ENCODE measurements at regions not wholly inside any gene's neighbourhood (a gene's known extent, or its start where the extent isn't known, plus 50 kb on each side); places are given as distances from the start of the nearest gene placed in this dataset.

DNA sequence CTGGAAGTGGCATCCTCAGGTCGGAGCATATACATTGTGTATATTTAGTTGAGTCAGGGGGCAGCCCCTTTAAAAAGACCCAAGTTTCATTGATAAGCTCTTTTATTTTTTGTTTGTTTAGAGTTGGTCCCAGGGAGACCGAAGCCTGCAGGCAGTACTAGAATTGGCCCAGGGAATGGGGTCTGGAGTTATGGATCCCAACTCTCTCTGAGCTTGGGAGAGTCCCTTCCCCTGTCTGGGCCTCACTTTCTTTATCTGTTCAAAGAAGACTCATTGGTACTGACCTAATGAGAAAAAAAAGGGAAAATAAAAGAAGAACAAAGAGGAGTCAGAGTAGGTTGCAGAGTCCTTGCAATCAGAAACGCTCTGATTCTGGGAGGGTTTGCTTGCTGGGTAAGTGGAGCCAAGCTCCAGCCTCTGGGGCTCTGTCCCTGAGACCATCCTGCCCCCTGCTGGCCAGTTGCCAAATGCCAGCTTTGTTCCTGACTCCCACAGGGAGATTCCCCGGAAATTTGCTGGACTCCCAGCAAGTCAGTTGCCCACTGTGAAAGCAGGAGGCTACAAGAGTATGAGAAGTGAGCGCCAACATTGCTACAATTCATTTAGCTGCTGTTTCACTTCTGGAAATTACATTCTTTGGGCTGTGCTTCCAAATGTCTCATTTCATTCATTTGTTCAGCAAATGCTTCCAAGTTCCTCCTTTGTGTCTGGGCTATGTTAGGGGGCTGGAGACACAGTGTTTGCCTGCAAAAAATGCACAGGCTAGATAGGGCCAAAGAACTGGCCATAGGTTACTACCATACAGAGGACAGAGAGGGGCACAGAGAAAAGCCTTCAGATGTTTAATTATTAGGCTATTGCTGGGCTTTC is 156.2 kb downstream of the MELK start:
- DNase-seq (ENCODE audit: low spot score), result peak; percentile 69

DNA sequence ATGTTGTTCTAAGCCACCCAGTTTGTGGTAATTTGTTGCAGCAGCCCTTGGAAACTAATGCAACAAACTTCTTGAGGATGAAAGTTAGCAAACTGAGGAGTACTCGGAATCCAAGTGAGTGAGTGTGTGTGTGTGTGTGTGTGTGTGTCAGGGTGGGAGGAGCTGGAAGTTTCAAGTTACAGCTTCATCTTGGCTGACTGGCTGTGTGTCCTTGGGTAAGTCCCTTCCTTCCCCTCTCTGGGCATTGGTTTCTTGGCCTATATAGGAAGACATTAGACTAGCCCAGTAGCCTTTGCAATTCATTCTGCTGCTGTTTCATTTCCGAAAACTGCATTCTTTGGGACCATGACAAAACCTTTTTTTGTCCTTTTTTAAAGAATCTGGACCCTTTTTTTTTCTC is 157.2 kb downstream of the MELK start:
- DNase-seq (ENCODE audit: low spot score), result no peak

DNA sequence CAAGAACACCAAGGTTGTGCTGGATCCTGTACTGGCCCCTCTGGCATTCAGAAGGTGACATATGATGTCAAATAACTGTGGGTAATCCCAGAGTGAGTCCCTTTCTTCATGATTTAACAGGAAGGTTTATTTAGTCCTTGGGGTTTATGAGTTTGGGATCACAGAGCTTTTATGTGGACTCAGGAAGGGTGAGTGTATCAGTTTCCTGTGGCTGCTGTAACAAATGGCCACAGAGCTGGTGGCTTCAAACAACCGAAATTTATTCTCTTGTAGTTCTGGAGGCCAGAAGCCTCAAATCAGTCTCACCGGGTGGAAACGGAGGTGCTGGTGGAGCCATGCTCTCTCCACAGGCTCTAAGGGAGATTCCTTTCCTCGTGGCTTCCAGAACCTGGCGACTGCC is 157.7 kb downstream of the MELK start:
- DNase-seq (ENCODE audit: low spot score), result no peak

DNA sequence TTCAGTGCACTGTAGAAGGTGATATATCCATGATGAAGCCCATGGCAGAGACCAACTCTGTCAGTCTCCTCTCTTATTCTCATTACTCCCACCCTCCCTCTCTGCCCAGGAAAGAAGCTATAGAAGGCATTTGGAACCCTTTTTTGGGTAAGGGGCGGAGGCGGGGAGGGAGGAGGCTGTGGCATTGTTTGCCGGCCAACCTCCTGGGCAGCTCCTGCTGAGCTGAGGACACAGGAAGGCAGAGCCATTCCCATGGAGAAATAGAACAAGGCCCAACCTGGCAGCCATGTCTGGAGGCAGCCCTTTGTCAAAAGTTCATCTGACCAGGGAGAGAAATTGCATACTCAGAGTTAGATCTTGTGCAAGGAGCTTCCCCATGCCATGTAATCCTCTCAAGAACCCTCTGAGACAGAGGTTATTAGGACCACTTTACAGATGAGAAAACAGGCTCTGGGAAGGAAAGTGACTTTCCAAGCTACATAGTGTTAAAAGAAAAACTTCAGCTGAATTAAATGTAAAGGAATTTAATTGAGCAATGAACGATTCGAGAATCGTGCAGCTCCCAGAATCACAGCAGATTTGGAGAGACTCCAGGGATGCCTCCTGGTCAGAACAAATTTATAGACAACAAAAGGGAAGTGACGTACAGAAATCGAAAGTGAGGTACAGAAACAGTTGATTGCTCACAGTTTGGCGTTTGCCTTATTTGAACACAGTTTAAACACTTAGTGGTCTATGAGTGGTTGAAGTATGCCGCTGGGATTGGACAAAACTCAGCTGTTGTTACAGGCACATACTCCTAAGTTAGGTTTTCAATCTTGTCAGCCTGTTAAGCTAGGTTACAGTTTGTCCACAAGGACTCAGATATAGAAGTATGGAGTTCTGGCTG is 158.6 kb downstream of the MELK start:
- no peak for DNase-seq (ENCODE audit: low spot score)

DNA sequence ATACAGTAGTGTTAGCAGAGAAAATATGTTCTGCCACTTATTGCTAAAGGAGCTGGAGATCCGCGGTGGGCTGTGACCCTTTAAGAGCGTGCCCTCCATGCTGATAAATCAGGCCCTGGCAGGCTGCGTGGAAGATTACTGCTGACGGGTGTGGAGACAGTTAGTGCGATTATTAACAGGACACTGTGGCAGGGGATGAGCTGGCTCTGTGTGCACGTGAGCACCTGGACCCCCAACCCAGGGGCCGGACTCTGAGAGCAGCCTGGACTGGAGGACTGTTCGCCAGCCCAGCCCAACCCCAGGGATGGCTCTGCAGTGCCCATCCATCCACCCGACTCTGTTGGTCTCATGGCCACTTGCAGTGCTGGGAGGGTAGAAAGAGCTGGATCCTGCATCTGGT is 162.0 kb downstream of the MELK start:
- DNase-seq (ENCODE audit: low spot score), result no peak

DNA sequence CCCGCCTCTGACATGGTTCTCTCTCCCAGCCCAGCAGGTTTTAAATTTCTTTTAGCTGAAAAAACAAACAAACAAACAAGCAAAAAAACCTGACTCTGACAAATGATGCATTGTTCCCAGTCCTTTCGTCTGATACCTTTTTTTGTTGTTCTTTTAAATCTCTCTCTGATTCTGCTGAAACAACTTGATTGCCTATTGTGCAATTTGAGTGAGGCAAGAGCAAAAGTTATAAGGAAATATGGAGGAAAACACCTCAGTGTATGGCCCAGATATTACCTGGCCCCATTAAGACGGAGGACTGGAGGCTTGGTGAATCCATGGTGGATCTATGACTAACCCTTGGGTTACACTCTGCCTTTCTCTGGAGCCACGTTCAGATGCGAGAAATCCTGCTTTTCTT is 164.0 kb downstream of the MELK start:
- no peak for DNase-seq (ENCODE audit: low spot score)

DNA sequence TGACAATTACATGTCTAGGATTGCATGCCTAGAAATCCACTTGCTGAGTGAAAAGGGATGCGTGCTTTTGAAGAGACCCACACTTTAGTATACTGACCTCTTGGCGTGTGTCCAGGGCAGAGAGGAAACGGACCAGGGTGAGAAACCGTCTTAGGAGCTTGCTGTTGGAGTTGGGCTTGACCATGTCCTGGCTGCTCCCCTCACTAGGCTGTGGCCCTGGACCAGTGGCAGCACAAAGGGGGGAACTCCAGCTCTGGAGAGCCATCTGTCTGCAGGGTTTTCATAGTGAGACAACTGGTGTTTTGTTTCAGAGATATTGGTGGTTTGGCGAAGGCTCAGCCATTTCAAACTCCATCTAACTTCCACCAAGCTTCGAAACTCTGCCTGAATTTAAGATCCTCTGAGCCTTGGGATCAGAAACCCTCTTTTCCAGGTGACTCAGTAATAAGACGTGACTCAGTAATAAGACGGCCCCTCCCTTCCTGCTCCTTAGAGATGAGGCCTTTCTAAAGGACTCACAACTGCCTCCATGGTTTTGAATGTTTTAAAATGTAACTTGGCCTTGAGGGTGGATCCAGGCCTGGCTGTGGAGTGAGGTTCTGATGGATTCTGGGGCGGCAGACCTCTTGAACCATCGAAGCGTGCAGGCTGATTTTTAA is 165.8 kb downstream of the MELK start:
- DNase-seq (ENCODE audit: low spot score), result no peak

DNA sequence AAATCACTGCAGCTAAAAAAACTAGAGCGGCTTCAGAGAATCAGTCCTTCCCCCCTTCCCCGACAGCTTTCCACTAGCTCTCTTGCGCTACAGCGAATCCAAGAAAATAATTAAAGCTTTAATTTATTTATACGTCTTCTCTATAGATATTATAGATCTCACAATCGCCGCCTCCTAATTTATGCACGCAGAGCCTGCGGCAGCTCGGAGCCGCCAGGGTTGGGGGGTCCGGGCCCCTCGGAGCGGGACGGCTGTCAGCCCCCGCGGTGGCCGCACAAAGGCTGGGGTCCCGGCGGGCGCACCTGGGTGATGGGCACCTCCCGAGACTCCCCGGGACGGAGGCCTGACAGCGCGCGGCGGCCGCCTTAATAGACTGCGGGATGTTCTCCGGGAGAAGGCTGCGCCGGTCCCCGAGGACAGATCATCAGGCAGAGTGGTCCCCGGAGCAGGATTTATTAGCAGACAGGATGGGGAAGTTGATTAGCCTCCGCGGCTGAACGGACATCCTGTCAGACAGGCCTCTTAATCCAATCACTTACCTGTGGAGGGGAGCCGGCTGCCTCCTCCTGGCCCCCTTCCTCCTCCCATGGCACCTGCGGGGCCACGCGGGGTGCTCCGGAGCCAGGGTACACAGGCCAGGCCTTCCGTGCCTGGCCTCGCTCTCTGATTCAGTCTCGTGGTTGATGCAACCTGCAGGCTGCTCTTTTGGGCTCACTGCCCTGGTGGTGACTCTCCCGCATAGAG is 166.8 kb downstream of the MELK start:
- peak; percentile 21 for DNase-seq (ENCODE audit: low spot score)

DNA sequence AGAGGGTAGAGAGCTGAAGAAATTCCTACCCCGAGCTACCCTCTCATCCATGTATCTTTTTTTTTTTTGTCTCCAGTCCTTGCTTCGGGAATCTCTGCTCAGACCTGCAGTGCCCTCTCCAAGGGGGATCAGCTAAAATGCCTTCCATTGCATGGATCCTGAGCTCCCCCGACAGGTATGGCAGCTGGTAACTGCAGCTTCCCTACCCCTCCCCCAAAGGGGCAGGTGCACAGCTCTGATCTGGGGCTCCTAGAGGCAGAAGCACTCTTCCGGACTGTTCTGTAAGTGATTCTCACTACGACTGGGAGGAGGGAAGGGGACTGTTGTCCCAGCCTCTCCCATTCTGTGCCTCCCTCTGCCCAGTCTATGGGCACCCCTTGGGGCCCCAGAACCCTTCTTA is 169.6 kb downstream of the MELK start:
- no peak for DNase-seq (ENCODE audit: low spot score)

DNA sequence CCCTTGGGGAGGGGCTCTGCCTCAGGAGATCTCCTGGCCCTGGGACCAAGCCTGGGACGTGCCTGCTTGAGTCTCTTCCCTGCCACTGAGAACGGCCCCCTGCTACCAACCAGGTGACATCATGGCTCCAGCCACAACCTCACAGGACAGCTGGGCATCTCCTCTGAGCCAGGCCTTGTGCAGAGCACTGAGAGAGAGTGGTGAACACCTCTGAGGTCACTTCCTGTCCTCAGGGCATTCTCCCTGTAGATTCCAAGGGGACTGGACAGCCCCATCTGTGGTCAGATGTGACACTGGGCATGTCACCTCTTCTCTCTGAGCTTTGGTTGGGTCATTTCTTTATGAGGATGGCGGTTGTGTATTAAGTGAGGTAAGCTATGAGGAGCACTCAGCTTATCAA is 172.0 kb downstream of the MELK start:
- DNase-seq (ENCODE audit: low spot score), result no peak

DNA sequence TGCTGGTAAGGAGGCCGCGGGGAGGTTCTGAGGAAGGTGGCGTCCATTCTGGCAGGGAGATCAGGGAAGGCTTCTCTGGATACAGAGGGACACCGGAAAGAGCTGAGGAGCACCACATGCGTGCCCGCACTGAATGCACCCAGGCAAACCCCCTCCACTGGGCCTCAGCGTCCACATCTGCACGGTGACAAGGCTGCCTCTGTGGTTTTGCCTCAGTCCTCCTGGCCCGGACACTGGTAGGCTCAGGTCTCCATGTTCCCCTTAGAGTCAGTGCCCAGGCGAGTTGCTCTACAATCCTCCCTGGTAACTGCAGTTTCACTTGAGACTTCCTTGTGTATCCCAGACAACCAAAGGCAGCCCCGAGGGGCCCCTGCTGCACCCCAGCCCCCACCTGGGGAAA is 173.3 kb downstream of the MELK start:
- DNase-seq (ENCODE audit: low spot score), result no peak

DNA sequence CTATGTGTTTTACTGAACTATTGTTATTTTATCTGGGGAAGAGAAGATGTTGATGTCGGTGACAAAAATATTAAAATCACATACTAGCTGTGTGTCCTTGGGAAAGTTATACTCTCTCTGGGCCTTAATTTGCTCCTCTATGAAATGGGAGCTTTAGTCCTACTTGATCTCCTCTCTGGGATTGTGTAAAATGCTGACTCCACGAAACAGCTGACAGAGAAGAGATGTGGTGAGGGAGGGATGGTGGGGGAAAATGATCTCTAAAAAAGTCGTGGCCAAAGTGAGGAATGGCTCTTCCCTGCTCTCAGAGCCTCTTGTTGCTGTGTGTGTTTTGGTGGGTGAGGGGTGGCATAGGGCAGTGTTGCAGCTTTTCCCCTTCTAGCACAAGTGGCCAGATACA is 173.7 kb downstream of the MELK start:
- no peak for DNase-seq (ENCODE audit: low spot score)

DNA sequence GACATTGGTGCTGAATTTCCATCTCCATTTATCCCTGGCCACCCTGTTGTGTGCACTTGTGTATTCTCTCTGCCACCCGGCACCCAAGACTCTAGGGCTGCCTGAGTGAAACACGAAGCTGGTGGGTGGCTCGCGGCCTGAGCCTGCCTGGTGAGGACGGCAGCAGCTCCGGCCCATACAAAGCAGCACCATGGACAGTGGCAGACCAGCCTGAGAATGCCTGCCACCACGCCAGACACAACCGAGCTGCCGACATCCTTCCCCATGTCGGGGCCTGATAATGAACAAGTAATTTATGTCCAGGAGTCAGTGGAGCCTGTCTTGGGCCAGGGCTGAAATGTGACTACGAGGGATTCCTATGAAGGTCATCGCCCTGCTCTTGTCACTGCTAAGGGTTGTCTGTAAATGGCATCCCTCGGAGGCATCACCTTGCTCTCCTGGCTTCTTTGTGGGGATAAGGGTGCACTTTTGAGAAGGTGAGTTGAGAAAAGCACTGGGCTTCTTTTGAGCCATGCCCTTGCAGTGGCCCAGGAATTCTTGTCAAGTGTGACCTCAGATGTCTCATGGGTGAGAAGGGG is 175.7 kb downstream of the MELK start:
- peak; percentile 54 for DNase-seq (ENCODE audit: low spot score)

DNA sequence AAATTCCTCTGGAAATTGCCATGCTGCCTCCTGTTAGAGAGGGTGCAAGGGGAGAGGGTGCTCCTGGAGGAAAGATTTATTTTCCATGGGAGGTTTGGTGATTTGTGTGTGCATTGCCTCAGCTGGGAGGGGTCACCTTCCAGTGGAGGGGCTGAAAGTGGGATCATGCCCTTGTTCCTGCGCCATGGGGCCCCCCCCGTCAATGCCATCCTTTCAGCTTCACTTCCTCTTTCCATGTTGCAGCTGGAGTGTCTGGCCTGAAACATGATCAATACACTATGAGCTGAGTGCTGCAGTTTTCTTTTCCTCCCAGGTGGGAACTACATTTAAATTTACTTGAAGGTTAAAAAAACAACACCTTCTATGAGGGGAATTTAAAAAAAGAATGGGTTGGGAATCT is 176.8 kb downstream of the MELK start:
- no peak for DNase-seq (ENCODE audit: low spot score)

DNA sequence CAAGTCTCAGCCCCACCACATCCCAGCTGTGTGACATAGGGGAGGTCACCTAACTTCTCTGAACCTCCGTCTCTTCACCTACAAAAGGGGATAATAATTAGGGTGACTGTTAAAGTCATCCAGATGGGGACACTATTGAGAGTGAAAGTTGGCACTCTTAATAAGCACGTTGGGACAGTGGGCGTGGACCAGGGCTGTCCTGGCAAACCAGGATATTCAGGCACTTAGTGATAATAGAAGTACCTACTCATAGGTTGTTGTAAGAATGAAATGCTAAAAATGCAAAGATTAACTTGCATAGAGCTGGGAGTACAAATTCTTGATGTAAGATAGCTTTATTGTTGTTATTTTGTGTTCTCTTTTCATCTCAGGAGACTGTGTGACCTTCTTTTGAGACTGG is 177.9 kb downstream of the MELK start:
- no peak for DNase-seq (ENCODE audit: low spot score)

DNA sequence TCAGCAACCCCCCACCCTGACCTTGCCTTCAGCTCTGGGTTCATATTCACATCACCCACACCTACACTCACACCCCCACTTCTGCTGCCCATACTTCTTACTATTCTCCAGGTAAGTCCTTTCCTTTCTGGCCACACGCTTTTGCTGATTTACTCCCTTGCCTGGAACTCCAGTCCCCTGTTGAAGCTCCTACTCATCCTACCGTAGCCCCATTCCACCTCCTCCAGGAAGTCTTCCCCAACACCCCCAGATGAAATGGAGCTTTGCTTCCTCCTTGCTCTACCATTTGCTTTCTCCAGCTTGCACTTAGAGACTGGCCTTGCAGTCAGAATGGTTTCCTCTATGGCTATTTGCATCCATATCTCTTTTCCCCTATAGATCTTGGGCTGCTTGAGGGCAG is 182.3 kb downstream of the MELK start:
- no peak for DNase-seq (ENCODE audit: low spot score)

DNA sequence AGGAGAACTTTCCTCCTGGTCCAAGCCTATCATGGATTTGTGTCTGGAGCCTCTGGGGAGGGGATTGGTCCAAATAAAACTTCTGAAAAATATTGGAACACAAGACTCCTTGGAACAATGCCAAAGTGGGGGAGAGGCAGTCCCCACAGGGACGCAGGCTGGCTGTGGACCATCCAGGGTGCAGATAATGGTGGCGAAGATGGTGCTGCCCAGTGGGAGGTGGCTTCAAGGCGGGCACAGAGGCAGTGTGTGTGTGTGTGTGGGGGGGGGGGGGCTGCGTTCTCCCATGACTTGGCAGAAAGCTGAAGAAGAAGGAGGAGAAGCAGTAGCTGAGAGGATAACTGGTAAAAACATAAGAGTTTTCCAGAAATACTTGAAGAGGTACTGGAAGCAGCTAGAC is 186.4 kb downstream of the MELK start:
- DNase-seq (ENCODE audit: low spot score), result no peak

DNA sequence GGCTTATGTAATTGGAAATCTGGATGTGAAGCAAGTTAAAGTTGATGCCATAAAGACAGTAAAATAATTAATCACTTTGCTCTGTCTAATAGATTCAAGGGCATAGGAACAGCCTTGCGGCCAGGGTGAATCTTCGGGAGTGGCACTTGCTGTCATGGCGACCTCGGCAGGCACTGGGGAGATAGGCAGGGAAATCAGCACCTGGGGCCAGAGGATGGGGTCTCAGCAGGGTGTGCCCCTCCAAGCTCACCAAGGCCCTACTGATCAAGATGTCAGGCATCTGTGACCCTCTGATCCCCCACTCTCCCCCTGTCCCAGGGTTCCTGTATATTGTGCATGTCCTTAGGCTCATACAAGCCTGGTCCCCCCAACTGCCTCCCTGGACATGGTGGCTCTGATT is 187.3 kb downstream of the MELK start:
- DNase-seq (ENCODE audit: low spot score), result no peak

DNA sequence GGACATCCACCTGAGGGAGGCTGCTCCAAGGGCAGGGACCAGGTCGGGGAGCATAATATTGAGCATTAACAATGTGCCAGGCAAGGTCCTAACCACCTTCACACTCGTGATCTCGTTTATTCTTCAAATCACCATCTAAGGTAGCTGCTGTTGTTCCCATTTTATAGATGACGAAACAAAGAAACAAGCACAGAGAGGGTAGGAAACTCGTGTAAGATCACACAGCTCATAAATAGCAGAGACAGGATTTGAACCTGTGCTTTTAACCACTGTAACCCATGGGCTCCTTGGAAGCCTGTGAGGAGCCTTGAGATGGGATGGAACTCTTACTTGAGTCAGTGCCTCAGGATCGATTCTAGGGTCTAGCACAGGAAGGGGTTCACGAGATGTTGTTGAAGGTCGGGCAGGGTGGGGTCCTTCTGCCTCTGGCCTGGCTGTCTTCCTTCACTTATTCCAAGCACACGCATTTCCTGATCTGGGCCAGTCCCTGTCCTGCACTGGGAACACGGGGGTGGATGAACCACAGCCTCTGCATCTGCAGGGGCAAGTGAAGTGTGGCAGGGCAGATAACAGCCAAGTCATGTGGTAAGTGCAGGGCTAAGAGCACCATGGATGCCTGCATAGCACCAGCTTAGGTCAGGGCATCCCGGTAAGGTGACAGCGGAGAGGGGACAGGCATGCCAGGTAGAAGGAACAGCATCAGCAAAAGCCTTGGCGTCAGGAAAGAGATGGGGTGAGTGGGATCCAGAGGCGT is 188.1 kb downstream of the MELK start:
- DNase-seq (ENCODE audit: low spot score), result no peak

DNA sequence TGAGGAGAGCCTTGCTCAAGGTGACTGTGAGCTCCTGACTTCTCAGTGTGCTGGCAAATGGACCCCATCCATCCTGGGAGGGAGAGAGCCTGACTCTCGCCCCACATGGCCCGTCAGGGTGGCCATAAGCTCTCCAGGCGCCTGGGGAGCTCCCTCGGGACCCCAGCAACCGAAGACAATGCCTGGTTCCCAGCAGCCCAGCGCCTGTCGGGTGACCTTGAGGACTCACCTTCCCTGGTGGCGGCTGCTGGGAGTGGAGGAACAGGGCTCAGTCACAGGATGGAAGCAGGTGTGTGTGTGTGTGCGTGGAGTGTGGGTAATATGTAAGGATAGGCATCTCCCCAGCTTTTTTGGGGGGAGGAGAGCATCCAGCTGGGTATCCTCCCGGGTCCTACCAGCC is 190.3 kb downstream of the MELK start:
- DNase-seq (ENCODE audit: low spot score), result no peak

DNA sequence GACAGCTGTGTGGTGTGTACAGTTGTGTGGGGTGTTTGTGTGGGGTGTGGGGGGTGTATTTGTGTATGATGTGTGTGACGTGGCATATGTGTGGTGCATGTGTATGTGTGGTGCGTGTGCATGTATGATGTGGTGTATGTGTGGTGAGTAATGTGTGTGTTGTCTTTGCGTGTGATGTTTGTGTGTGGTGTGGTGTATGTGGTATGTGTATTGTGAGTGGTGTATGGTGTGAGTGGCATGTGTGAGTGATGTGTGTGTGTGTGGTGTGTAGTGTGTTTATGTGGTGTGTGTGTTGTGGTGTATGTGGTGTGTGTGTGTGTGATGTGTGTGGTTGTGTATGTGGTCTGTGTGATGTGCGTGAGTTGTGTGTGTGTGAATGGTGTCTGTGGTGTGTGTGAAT is 191.1 kb downstream of the MELK start:
- no peak for DNase-seq (ENCODE audit: low spot score)

All from germinal center (tissue), 1 donor.